ENCODE measurements at regions not wholly inside any gene's neighbourhood (a gene's known extent, or its start where the extent isn't known, plus 50 kb on each side); places are given as distances from the start of the nearest gene placed in this dataset.

DNA sequence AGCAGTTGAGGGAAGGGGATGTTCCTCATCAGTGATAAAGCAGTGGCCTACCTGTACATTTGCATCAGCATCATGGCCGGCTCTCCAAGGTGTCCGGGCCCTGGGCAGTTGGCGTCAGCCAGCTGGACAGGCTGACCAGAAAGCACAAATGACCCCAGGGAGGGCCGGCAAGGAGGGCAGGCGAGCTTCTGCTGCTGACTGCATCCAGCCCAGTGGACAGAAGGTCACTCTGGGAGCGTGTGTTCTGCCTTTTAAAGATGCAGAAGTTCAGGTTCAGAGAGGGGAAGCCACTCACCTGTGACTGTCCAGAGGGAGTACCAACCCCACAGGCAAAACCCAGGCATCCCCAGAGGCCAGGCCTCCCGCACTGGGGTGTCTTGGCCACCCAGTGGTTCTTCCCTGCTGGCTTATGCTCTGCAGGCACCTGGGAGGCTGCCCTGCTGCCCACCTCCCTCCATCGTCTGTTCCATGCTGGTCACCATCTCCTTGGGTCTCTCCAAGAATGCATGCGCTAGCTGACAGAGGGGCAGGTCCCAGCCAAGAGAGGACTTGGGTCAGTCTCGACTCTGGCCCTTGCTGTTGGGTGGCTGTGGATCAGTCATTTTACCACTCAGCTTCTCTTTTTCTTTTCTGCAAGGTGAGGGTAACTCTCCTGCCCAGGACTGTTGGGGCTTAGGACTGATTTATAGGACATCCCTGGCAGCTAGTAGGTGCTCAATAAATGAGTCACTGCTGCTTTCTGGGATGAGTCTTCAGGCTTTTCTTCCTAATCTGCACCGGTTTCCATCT, 89.9 kb downstream of the INHBB start:
- no peak for TF ChIP-seq EZH2 (IDR thresholded peaks at IDR 0.05; ENCODE audit: low read length, missing control alignments)
- TF ChIP-seq, protein P1, sequence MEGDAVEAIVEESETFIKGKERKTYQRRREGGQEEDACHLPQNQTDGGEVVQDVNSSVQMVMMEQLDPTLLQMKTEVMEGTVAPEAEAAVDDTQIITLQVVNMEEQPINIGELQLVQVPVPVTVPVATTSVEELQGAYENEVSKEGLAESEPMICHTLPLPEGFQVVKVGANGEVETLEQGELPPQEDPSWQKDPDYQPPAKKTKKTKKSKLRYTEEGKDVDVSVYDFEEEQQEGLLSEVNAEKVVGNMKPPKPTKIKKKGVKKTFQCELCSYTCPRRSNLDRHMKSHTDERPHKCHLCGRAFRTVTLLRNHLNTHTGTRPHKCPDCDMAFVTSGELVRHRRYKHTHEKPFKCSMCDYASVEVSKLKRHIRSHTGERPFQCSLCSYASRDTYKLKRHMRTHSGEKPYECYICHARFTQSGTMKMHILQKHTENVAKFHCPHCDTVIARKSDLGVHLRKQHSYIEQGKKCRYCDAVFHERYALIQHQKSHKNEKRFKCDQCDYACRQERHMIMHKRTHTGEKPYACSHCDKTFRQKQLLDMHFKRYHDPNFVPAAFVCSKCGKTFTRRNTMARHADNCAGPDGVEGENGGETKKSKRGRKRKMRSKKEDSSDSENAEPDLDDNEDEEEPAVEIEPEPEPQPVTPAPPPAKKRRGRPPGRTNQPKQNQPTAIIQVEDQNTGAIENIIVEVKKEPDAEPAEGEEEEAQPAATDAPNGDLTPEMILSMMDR (conservative IDR thresholded peaks at IDR 0.05 in 1 of 2, IDR thresholded peaks at IDR 0.05 in 1 of 2; ENCODE audit: low read depth in 1 of 2, low read length in 2 of 2), result no peak
- peaks cover 11% of the 10 kb centered on the region for H3K27me3 ChIP-seq (ENCODE audit: control insufficient read depth, insufficient read depth, low read length)
- no peaks in the 10 kb centered on the region for H3K36me3 ChIP-seq (ENCODE audit: control insufficient read depth, insufficient read depth, low read length)

DNA sequence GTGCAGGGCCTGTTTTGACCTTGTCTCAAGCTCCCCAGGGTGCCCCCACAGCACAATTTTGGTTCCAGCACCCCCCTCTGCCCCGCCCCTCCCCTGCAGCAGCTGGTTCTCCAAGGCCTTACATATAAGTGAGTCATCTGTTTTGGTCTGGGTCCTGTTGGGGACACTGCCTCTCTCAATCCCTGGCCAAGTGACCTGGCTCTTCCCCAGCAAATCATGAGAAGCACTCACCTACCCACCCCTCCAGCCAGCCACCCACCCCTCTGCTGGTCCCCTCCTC, 90.5 kb downstream of the INHBB start:
- H2AFZ ChIP-seq (ENCODE audit: low read length), result no peak overlapping the region
- no peaks in the 10 kb centered on the region for H3K4me1 ChIP-seq (ENCODE audit: control insufficient read depth, extremely low read depth, insufficient read depth, low read length)
- H3K4me3 ChIP-seq (replicated peaks in 1 of 4; ENCODE audit: control extremely low read depth in 1 of 4, insufficient read depth in 1 of 4, low read depth in 3 of 4, low read length in 4 of 4), result no peak overlapping the region
- H3K9me3 ChIP-seq (ENCODE audit: control insufficient read depth, insufficient read depth, low read depth, low read length), result no peaks in the 10 kb centered on the region
- H4K20me1 ChIP-seq (ENCODE audit: control insufficient read depth, extremely low read depth, insufficient read depth, low read length), result no peaks in the 10 kb centered on the region
- H3K36me3 ChIP-seq (ENCODE audit: control insufficient read depth, insufficient read depth, low read length), result no peaks in the 10 kb centered on the region
- H3K79me2 ChIP-seq (ENCODE audit: control insufficient read depth, insufficient read depth, low read length), result no peaks in the 10 kb centered on the region
- H3K4me2 ChIP-seq (ENCODE audit: extremely low read depth, insufficient read depth, low read length), result no peak overlapping the region
- TF ChIP-seq EZH2 (IDR thresholded peaks at IDR 0.05; ENCODE audit: low read length, missing control alignments), result no peak
- TF ChIP-seq, protein P1 (conservative IDR thresholded peaks at IDR 0.05 in 1 of 2, IDR thresholded peaks at IDR 0.05 in 1 of 2; ENCODE audit: low read depth in 1 of 2, low read length in 2 of 2), result no peak
- no peak overlapping the region for H3K9ac ChIP-seq (ENCODE audit: insufficient read depth, low read length)
- no peak for DNase-seq (ENCODE audit: low read depth in 2 of 2)
- H3K27me3 ChIP-seq (ENCODE audit: control insufficient read depth, insufficient read depth, low read length), result peaks cover 16% of the 10 kb centered on the region
- H3K27ac ChIP-seq (ENCODE audit: insufficient read depth, low read length), result no peak overlapping the region

More for the DNA sequence above, 89.9 kb downstream of the INHBB start:
- Histone ChIP-seq H2AFZ (ENCODE audit: low read length) (no peak overlapping the region), H3K27ac (ENCODE audit: insufficient read depth, low read length) (no peak overlapping the region), H4K20me1 (ENCODE audit: control insufficient read depth, extremely low read depth, insufficient read depth, low read length) (no peaks in the 10 kb centered on the region), H3K4me3 (replicated peaks in 1 of 4; ENCODE audit: control extremely low read depth in 1 of 4, insufficient read depth in 1 of 4, low read depth in 3 of 4, low read length in 4 of 4) (no peak overlapping the region), H3K4me2 (ENCODE audit: extremely low read depth, insufficient read depth, low read length) (no peak overlapping the region), H3K9ac (ENCODE audit: insufficient read depth, low read length) (no peak overlapping the region), H3K9me3 (ENCODE audit: control insufficient read depth, insufficient read depth, low read depth, low read length) (no peaks in the 10 kb centered on the region), H3K79me2 (ENCODE audit: control insufficient read depth, insufficient read depth, low read length) (no peaks in the 10 kb centered on the region), H3K4me1 (ENCODE audit: control insufficient read depth, extremely low read depth, insufficient read depth, low read length) (no peaks in the 10 kb centered on the region)
- DNase-seq (ENCODE audit: low read depth in 2 of 2), result no peak

DNA sequence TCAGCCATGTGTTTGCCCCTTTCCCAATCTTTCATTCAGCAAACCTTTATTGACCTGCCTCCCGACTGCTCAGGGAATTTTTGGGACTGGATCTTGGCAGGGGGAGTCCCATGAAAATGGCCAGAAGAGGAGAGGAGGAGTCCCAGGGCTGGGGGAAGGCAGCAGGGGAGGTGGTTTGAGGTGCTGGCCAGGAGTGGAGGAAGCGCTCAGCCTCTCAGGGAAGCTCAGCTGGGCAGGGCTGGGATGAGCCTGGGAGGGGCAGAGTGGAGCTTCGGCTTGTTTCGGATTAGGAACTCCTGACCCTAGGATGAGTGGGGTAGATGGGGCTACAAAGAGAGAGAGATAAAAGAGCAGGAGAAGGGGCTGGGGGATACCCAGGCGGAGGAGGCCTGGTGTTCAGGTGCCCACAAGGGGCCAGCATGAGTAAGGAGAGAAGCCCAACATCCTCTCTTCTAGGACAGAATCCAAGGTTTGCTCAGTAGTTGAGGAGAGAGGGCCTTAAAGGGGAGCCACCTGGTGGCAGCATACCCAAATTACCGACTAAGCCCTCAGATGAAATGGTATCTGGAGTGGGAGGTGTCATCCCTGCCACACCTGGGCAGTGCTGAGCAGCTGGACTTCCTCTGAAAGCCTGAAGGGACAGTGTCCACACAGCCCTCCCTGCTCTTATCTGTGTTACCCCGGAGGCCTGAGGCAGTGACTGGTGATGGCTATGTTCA, 91.1 kb downstream of the INHBB start:
- Histone ChIP-seq H2AFZ (ENCODE audit: low read length) (no peak overlapping the region), H3K9me3 (ENCODE audit: control insufficient read depth, insufficient read depth, low read depth, low read length) (no peaks in the 10 kb centered on the region), H3K27ac (ENCODE audit: insufficient read depth, low read length) (no peak overlapping the region), H3K4me1 (ENCODE audit: control insufficient read depth, extremely low read depth, insufficient read depth, low read length) (no peaks in the 10 kb centered on the region), H4K20me1 (ENCODE audit: control insufficient read depth, extremely low read depth, insufficient read depth, low read length) (no peaks in the 10 kb centered on the region), H3K4me2 (ENCODE audit: extremely low read depth, insufficient read depth, low read length) (no peak overlapping the region), H3K9ac (ENCODE audit: insufficient read depth, low read length) (no peak overlapping the region), H3K27me3 (ENCODE audit: control insufficient read depth, insufficient read depth, low read length) (peaks cover 22% of the 10 kb centered on the region), H3K79me2 (ENCODE audit: control insufficient read depth, insufficient read depth, low read length) (no peaks in the 10 kb centered on the region), H3K36me3 (ENCODE audit: control insufficient read depth, insufficient read depth, low read length) (no peaks in the 10 kb centered on the region), H3K4me3 (replicated peaks in 1 of 4; ENCODE audit: control extremely low read depth in 1 of 4, insufficient read depth in 1 of 4, low read depth in 3 of 4, low read length in 4 of 4) (no peak overlapping the region)
- TF ChIP-seq, protein P1 (conservative IDR thresholded peaks at IDR 0.05 in 1 of 2, IDR thresholded peaks at IDR 0.05 in 1 of 2; ENCODE audit: low read depth in 1 of 2, low read length in 2 of 2), result peak; percentile 22 to 47
- no peak for TF ChIP-seq EZH2 (IDR thresholded peaks at IDR 0.05; ENCODE audit: low read length, missing control alignments)
- peak; percentile 7 to 29 for DNase-seq (ENCODE audit: low read depth in 2 of 2)
